GM18511 (cell line): ENCODE measurements at regions not wholly inside any gene's neighbourhood (a gene's known extent, or its start where the extent isn't known, plus 50 kb on each side); places are given as distances from the start of the nearest gene placed in this dataset.
"Not testable (repeated sequence)": the region's sequence is repeated elsewhere in the genome, so short reads cannot be mapped to it uniquely, and the experiment has no call there.

Source experiments
- ATAC-seq: cut with Tn5 transposase; IDR thresholded peaks from one replicate; pipeline ENCODE4 v1.9.1; 2021; ENCODE audit warnings: mild to moderate bottlenecking, moderate library complexity; ENCODE audit not compliant: unreplicated experiment

DNA sequence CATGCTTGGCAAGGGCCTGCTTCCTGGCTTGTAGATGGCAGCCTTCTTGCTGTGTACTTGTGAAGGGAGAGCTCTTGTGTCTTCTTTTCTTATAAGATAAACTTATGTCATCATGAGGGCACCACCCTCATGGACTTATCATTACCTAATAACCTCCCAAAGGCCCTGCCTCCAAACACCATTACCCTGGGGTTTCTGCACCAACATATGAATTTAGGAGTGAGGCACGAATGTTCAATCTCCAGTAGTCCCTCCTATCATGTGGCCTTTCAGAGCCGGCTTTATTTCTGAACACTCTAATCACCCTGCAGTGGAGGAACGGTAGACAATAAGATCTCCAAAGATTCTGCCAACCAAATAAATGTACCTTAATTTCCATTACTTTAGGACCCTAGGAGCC lies 144.3 kb downstream of the ABCC12 start:
- no peak for ATAC-seq

DNA sequence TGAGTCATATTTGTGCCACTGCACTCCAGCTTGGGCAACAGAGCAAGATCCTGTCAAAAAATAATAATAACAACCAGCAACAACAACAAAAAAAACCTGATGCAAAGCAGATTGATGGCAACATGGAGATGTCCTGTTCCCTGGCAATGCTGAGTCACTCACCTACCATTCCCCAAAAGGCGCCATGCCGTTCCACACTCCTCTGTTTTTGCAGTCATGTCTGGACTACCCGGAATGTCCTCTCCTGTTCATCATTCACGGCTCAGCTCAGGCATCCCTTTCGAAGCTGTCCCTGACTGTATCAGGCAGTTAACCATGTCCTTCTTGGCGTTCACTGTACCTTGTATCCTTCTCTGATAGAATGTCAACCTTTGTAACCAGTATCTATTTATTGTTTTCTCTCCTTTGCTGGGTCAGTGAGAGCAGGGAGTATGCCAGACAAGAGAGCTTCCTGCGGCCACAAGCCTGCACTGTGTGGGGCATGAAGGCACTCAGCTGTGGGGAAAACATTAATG lies 147.7 kb downstream of the ABCC12 start:
- ATAC-seq, result no peak

DNA sequence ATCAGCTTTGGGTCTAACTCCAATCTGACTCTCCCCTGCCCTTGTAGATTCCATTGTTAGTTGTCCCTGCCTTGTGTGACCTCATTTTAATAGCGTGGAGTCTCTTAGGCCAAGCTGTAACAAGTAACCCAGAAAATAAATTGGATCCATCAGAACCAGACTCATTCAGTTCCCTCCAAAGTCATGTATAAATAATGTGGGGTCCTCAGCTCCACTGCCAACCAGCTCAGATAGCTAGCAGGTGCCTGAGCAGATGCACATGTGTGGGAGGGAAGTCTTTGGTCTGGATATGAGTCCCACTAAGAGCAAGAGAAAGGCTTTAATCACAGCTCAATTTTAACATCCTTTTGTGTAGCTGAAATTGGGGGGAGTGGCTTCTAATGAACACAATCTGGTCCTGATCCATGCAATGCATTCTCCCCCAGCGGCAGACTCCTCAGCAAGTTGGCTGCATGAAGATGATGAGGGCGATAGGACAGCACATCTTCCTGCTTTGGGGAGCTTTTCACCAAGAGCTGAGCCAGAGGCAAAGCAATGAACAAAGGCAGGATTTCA lies 151.6 kb downstream of the ABCC12 start:
- ATAC-seq, result no peak

DNA sequence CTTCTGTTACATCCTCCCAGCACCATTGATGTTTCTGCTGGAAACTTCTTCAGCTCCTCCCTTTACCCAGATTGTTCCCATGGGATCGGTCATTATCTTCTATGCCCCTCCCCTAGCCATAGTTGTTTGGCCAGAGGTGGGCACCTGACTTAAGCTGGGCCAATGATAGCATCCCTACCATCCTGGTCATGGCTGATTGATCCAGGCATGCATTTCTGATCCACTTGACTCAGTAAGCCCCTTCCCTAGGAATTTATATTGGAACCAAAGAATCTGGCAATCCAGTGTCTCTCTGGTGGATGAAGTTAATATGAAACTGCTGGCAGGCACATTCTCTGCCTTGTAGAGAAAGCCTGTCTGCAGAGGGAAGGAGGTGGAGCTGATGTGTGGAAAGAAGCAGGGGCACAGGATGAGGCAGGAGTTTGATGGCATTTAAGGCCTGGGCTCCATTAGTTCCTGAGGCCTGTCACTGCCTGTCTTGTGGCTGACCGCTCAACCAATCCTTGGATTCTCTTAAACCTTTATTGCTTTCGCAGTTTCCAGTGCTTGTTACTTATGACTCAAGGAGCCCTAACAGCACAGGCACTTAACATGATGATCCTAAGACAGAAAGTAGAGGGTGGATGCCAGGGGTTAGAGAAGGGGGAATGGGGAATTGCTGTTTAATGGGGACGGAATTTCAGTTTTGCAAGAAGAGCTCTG lies 152.4 kb downstream of the ABCC12 start:
- no peak for ATAC-seq

DNA sequence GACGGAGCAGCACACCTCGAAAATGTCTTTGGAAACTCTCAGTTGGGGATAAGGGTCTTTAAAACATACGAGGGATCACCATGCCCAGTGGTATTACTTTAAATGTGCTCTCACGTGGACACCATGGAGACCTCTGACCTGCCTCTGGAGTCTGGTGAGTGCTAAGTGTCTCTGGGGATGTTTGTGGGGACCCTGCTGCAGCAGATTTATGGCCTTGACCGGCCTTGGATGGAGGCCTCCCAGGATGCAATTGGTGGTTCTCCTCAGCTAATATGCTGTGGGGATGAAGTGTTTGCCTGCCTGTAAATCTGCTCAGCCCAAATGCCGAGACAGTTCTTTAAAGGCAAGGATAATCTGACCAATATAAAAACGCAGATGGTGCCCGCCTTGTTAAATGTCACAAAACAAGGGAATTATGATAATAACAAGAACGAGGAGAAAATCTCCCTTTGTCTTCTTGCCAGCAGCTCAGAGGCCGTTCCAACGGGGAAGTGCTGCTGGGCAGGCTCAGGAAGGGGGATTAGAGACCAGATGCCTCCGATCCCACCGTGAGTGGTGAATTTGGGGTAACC lies 154.4 kb downstream of the ABCC12 start:
- no peak for ATAC-seq

DNA sequence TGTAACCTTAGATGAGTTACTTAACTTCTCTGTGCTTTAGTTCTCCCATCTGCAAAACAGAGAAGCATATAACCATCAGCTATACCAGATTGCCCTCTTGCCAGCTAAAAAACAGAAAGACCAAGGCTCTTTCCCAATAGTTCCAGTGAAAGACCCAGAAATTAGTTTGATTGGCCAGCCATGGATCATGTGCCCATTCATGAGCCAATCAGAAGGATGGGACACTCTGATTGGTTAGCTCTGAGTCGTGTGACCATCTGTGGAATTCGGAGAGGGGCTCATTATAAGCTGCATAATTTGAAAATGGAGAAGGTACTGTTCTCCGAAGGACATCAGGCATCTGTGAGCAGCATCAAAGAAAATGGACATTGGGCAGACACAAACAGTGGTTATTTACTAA lies 155.2 kb downstream of the ABCC12 start:
- ATAC-seq, result no peak

DNA sequence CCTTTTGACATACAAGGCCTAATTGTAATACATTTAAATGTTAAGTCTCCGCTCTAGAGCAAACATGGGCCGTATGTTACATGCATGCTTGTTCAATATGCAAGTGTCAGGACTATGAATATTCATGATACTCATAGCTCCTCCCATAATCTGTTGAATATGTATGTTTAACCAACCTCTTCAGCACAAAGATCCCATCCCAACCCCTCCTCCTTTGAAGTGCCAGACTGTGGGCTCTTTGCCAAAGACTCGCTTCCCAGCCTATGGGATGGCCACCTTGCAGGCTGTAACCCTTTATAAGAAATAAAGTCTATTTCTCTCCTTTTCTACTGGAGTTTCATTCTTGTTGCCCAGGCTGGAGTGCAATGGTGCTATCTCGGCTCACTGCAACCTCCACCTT lies 156.2 kb downstream of the ABCC12 start:
- no peak for ATAC-seq

DNA sequence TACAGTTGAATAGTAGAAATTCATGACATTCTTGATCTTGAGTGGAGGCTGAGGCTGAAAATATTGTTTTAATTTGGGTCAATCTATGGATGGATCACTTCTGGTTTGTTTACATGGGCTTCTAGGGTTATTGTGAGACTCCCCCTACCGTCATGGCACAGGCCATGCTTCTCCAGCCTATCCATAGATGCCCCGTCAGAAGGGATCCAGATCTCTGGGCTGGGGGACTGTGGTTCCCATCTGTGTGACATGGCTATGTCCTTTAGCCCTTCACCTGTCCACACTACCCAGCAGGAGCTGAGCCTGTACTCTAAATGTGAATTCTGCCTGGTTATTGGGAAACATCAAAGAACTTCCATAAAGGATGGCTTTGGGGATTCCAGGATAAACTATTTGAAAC lies 160.4 kb downstream of the ABCC12 start:
- no peak for ATAC-seq

DNA sequence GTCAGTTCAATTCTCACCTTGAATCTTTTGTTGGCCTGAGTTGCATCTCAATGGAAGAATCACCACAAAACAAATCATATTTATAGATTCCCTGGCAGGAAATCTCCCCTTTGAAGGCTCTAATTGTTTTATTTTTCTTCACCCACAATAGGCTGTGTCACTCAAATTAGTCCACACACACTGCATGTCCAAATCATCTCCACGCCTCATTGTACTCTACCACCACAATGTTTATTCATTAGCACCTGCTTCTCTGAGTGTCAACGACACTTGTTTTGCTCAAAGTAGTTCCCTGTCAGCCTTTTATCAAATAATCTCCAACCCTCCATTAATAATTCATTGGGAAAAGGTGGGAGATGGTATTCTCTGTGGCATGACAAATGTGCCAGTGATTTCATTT lies 164.3 kb downstream of the ABCC12 start:
- ATAC-seq, result no peak

DNA sequence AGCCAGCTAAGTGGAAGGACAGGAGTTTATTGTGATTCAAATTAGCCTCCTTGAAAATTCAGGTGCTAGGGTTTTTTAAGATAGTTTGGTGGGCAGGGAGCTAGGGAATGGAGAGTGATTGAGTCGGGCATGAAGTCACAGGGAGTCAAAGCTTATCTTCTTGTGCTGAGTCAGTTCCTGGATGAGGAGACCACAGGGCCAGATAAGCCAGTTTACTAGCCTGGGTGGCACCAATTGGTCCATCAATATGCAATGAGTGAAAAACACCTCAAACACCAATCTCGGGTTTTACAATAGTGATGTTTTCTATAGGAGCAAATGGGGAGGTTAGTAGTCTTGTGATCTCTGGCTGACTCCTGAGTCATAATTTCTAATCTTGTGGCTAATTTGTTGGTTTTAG lies 165.1 kb downstream of the ABCC12 start:
- no peak for ATAC-seq

DNA sequence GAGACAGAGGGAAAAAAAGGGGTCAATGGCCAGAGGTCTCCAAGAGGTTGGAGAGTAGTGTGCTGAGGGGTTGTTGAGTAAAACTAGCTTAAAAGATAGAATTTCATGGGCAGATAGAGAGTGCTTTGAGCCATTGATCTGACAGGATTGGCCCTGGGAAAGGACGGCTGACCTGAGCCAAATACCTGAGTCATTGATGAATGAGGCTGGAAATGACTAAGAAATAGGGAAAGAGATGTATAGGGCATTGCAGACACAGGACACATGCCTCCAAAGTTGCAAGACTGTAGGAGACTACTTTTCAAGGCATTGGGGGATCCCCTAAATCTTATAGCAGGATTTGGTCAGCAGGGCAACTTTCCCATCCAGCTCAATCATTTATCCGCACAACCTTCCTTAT lies 168.7 kb downstream of the ABCC12 start:
- ATAC-seq, result no peak

DNA sequence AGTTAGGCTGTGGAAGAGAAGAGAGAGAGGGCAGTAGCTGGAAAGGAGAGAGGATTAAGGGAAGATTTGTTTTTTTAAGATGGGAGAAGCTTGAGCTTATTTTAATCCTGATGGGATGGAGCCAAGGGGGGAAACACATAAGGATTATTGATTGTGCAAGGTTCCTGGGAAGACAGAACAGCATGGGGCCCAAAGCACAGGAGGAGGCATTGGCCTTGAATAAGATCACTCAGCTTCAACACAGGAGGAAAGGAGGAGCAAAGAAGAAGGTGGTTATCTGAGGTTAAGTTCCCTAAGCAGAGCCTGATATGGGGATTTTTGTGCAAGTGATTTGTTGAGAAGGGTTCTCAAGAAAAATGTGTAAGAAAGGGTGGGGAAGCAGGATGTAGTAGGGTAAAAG lies 169.8 kb downstream of the ABCC12 start:
- ATAC-seq, result no peak

DNA sequence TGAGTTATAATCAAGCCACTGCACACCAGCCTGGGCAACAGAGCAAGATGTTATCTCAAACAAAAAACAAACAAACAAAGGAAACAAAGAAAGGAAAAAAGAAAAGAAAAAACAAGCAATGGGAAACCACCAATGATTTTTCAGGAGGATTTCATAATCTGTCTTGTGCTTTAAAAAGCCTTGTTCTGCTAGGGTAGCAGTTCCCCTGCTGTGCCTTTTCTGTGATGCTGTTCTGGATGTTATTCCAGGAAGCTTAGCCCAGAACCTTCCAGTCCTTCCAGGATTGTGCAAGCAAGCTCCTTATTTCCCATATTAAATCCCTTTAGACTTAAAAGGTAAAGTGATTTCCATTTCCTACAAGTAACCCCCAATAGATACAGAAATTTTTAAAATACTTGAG lies 171.1 kb downstream of the ABCC12 start:
- no peak for ATAC-seq

DNA sequence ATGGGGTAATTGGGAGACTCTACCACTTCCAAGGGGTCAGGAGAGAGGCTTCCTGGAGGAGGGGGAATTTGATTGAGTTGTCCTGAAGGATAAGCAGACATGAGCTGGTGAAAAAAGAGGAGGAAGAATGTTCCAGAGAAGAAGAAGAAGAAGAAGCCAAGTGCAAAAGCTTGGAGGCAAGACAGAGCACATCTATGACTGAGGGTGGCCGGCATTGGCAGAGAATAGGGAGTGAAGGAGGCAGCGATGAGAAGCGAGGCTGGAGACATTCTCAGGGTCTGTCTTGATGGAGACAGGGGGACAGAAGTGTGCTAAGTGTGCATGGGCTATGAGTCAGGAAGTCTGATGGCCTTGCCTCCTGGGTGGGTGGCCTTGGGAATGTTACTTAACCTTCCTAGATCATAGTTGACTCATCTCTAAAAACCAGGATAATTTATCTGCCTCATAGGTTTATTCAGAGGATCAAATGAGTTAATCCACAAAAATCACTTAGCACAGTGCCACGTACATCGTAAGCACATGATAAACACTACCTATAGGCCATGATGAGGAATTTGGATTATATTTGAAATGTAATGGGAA lies 171.7 kb downstream of the ABCC12 start:
- ATAC-seq, result no peak

DNA sequence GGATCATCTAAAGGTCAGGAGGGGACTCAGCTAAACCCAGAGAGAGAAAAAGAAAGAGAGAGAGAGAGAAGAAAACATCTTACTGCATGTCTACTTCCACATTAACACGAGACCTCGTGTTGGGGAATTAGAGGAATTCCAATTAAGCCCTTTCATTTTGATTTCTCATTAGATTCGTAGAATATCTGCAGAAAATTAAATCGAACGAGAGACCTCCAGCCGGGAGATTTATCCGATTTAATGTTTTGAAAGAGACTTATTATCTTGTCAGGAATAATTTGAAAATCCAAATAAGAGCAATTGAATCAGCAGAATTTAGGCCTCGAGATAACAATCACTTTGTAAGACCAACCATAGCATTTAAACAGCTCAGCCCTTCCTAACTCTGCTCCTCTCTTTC lies 175.6 kb downstream of the ABCC12 start:
- ATAC-seq, result no peak

DNA sequence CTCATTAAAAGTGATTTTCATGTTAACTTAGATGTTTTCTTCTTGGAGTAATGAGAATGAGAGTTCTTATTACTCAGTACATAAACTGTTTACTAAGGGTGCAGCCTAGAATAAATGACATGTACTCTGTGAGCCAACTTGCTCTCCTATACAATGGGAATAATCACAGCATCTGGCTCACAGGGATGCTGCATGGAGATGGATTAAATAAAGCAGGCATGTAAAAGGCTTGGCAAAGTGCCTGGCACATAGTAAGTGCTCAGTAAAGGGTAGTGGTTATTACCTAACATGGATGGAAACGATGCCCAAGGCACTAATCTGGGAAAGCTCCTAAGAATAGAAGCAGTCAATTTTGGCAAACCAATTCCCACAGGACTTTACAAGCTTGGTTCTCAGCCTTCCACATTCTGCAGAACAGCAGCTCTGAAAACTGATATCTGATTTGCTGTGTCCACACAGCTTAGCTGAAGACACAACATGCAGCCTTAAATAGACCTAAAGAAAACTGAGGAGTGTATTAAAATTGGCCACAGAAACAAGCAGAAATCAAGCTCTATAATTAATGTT lies 176.1 kb downstream of the ABCC12 start:
- no peak for ATAC-seq

DNA sequence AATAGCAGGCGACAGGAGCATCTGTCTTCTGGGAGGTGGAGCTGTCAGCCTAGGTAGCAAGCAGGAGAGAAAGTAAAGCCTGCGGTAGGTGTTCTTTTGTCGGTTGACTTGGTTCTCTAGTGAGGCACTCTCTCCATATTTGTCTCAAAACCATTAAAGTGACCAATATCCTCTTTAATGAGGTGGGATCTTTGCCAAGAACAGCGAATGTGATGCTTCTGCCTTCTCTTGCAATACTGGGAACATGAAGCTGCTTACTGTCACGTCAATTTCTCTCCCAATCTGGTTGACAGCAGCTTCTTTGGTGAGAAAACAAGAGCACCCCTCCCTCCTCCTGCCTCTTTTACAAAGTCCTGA lies 176.7 kb downstream of the ABCC12 start:
- ATAC-seq, result no peak

DNA sequence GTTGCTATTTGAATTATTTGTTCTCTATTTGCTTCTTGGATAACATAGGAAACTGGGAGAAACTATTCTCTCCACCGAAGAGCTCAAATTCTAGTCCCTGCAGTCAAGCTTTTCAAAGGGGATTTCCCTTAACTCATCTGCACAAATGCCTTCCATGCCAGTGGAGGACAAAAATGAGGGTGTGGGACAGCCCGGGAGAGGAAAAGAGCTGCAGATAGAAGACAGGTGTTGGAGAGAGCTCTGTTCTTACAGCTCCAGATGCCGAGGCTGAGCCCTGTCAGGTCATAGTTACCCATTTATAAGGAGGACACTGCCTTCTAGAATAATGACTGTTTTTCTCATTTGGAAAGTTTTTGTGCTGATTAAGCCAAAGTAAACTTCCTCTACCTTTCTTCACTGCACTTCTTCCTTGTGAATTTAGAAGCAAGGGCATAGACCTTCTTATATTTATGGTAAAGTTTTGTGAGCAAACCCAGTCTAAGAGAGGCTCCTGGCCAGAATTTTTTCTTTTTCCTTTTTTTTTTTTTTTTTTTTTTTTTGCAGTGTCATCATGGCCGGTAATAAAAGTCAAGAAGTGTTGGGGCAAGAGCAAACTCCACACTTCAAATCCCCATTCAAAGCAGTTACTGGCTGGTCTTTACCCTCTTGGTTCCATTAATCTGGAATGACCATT lies 177.2 kb downstream of the ABCC12 start:
- ATAC-seq, result no peak

DNA sequence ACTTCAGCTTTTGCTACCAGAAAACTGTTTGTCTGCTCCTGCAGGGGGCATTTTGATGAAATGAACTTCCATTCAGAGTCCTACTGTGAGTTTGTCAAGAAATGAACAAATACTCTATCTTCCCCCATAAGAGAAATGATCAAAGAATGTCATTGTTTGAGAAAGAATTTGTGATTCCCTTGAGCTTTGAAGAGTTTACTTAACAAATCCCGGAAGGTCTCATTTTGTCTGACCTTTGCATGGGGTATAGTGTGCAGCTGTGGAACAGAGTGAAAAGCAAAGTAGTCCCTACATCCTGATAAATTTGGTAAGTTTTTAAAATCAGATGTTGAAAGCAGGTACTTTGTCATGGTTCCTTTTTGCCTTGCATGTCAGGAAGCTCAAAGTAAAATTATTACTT lies 178.0 kb downstream of the ABCC12 start:
- ATAC-seq, result no peak

DNA sequence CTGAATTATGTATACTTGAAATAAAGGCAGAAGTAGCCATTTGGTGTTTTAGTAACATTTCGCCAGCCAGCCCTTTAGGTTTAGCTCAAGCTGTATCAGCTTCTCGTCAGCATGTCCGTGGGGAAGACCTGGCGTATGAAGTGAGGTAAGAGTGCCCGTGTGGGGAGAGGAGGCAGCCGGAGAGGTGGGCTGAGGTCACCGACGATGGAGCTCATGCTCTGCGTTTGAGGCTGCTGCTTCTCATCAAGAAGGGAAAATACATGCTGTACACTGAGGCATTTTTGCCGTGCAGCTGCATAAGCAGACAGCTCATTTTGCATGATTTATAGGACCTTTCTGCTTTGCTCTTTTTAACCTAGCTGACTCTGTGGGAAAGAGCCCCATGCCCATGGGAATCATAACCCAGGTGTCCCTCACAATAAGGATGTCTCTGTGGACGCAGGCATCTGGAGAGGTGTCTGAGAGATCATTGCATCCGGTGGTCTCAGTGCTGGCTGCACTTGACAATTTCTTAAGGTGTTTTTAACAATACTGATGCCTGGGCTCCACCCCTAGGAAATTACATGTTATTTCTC lies 179.1 kb downstream of the ABCC12 start:
- ATAC-seq, result no peak

DNA sequence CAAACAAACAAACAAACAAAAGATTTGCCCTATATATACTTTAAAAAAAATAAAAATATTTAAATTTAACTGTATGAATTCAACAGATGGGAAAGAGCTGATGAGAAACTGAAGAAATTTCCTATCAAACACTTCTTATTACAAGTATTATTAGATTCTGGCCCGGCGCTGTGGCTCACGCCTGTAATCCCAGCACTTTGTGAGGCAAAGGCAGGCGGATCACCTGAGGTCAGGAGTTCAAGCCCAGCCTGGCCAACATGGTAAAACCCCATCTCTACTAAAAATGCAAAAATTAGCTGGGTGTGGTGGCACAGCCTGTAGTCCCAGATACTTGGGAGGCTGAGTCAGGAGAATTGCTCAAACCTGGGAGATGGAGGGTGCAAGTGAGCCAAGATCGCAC lies 180.8 kb downstream of the ABCC12 start:
- not testable (repeated sequence) for ATAC-seq
